ENCODE measurements at regions not wholly inside any gene's neighbourhood (a gene's known extent, or its start where the extent isn't known, plus 50 kb on each side); places are given as distances from the start of the nearest gene placed in this dataset.
"Not testable (repeated sequence)": the region's sequence is repeated elsewhere in the genome, so short reads cannot be mapped to it uniquely, and the experiment has no call there.

- BruUV-seq (replicated peaks), result no TSS peak
- no peaks in the 10 kb centered on the region for H3K4me1 ChIP-seq (ENCODE audit: insufficient read depth, low read length, poor library complexity, severe bottlenecking)
- ChIA-PET POLR2A (ENCODE audit: low non-redundant PET) (no interaction called here), CTCF (no interaction called here)
- intact Hi-C loops (cut with micrococcal nuclease; ENCODE audit: unreplicated experiment), result no loop called here
- no peak for DNase-seq (ENCODE audit: low spot score)
- TF ChIP-seq EZH2 (IDR thresholded peaks at IDR 0.05; ENCODE audit: borderline replicate concordance, low read depth, low read length, poor library complexity, severe bottlenecking), result no peak
- no peak for TF ChIP-seq CTCF (conservative IDR thresholded peaks at IDR 0.05; ENCODE audit: low read depth, low read length)
- H3K36me3 ChIP-seq (ENCODE audit: insufficient read depth, low read length, poor library complexity, severe bottlenecking), result no peaks in the 10 kb centered on the region
- no peak overlapping the region for H3K27ac ChIP-seq (ENCODE audit: low read depth, low read length, poor library complexity, severe bottlenecking)
- H3K27me3 ChIP-seq (replicated peaks; ENCODE audit: insufficient read depth, low read depth, low read length, poor library complexity), result no peaks in the 10 kb centered on the region
- H3K4me3 ChIP-seq (ENCODE audit: low read depth, low read length, poor library complexity, severe bottlenecking), result no peak overlapping the region
- no peaks in the 10 kb centered on the region for H3K9me3 ChIP-seq (ENCODE audit: low read depth, low read length, poor library complexity, severe bottlenecking)
Measured at GRCh38 chr4:106551724-106552123, 183.1 kb upstream of the GIMD1 start.

- ChIA-PET POLR2A (ENCODE audit: low non-redundant PET) (no interaction called here), CTCF (no interaction called here)
- no peaks in the 10 kb centered on the region for H3K27me3 ChIP-seq (replicated peaks; ENCODE audit: insufficient read depth, low read depth, low read length, poor library complexity)
- H3K4me1 ChIP-seq (ENCODE audit: insufficient read depth, low read length, poor library complexity, severe bottlenecking), result no peaks in the 10 kb centered on the region
- no peaks in the 10 kb centered on the region for H3K36me3 ChIP-seq (ENCODE audit: insufficient read depth, low read length, poor library complexity, severe bottlenecking)
- no peaks in the 10 kb centered on the region for H3K9me3 ChIP-seq (ENCODE audit: low read depth, low read length, poor library complexity, severe bottlenecking)
- no peak overlapping the region for H3K27ac ChIP-seq (ENCODE audit: low read depth, low read length, poor library complexity, severe bottlenecking)
- H3K4me3 ChIP-seq (ENCODE audit: low read depth, low read length, poor library complexity, severe bottlenecking), result no peak overlapping the region
- intact Hi-C loops (cut with micrococcal nuclease; ENCODE audit: unreplicated experiment), result no loop called here
- DNase-seq (ENCODE audit: low spot score), result no peak
- TF ChIP-seq CTCF (conservative IDR thresholded peaks at IDR 0.05; ENCODE audit: low read depth, low read length) (no peak), EZH2 (IDR thresholded peaks at IDR 0.05; ENCODE audit: borderline replicate concordance, low read depth, low read length, poor library complexity, severe bottlenecking) (no peak)
- no TSS peak for BruUV-seq (replicated peaks)
Measured at GRCh38 chr4:106548446-106549044, 180.0 kb upstream of the GIMD1 start.

- ChIA-PET POLR2A (ENCODE audit: low non-redundant PET) (no interaction called here), CTCF (no interaction called here)
- no TSS peak for BruUV-seq (replicated peaks)
- H3K4me1 ChIP-seq (ENCODE audit: insufficient read depth, low read length, poor library complexity, severe bottlenecking), result no peaks in the 10 kb centered on the region
- no peak overlapping the region for H3K4me3 ChIP-seq (ENCODE audit: low read depth, low read length, poor library complexity, severe bottlenecking)
- intact Hi-C loops (cut with micrococcal nuclease; ENCODE audit: unreplicated experiment), result no loop called here
- H3K27me3 ChIP-seq (replicated peaks; ENCODE audit: insufficient read depth, low read depth, low read length, poor library complexity), result no peaks in the 10 kb centered on the region
- TF ChIP-seq CTCF (conservative IDR thresholded peaks at IDR 0.05; ENCODE audit: low read depth, low read length) (no peak), EZH2 (IDR thresholded peaks at IDR 0.05; ENCODE audit: borderline replicate concordance, low read depth, low read length, poor library complexity, severe bottlenecking) (no peak)
- DNase-seq (ENCODE audit: low spot score), result no peak
- H3K36me3 ChIP-seq (ENCODE audit: insufficient read depth, low read length, poor library complexity, severe bottlenecking), result no peaks in the 10 kb centered on the region
- H3K27ac ChIP-seq (ENCODE audit: low read depth, low read length, poor library complexity, severe bottlenecking), result no peak overlapping the region
- no peaks in the 10 kb centered on the region for H3K9me3 ChIP-seq (ENCODE audit: low read depth, low read length, poor library complexity, severe bottlenecking)
Measured at GRCh38 chr4:106546370-106546769, 177.8 kb upstream of the GIMD1 start.

- H3K4me1 ChIP-seq (ENCODE audit: insufficient read depth, low read length, poor library complexity, severe bottlenecking); H3K27me3 ChIP-seq (replicated peaks; ENCODE audit: insufficient read depth, low read depth, low read length, poor library complexity); H3K27ac ChIP-seq (ENCODE audit: low read depth, low read length, poor library complexity, severe bottlenecking); H3K4me3 ChIP-seq (ENCODE audit: low read depth, low read length, poor library complexity, severe bottlenecking); POLR2A ChIA-PET (ENCODE audit: low non-redundant PET); CTCF ChIA-PET; intact Hi-C loops (cut with micrococcal nuclease; ENCODE audit: unreplicated experiment); H3K9me3 ChIP-seq (ENCODE audit: low read depth, low read length, poor library complexity, severe bottlenecking); H3K36me3 ChIP-seq (ENCODE audit: insufficient read depth, low read length, poor library complexity, severe bottlenecking); BruUV-seq (replicated peaks); DNase-seq (ENCODE audit: low spot score): not testable (repeated sequence)
Measured at GRCh38 chr4:106542609-106543008, 174.0 kb upstream of the GIMD1 start.
